ENCODE measurements at regions not wholly inside any gene's neighbourhood (a gene's known extent, or its start where the extent isn't known, plus 50 kb on each side); places are given as distances from the start of the nearest gene placed in this dataset.

GRCh38 chr3:69554576-69554975 lies 168.7 kb upstream of the FRMD4B start:
- H3K36me3 Mint-ChIP-seq (ENCODE audit: insufficient read depth, unreplicated experiment), result no peaks in the 10 kb centered on the region
- H3K27me3 Mint-ChIP-seq (ENCODE audit: insufficient read depth, unreplicated experiment), result peaks cover 7% of the 10 kb centered on the region
- H3K36me3 ChIP-seq (ENCODE audit: control insufficient read depth, insufficient read depth, low read length), result no peaks in the 10 kb centered on the region
- H3K27ac Mint-ChIP-seq (ENCODE audit: unreplicated experiment), result no peak overlapping the region
- DNase-seq, result no peak
- H3K27me3 ChIP-seq (replicated peaks; ENCODE audit: control insufficient read depth, insufficient read depth, low read length), result no peaks in the 10 kb centered on the region
- H3K9me3 Mint-ChIP-seq (ENCODE audit: unreplicated experiment), result no peaks in the 10 kb centered on the region
- no peaks in the 10 kb centered on the region for H3K9me3 ChIP-seq
- no peaks in the 10 kb centered on the region for H3K4me1 Mint-ChIP-seq (ENCODE audit: low read depth, unreplicated experiment)
- no peak overlapping the region for H3K4me3 ChIP-seq (ENCODE audit: low read depth, low read length)
- POLR2A ChIA-PET, result no interaction called here
- intact Hi-C loops (cut with micrococcal nuclease; ENCODE audit: unreplicated experiment), result no loop called here
- no peak overlapping the region for H3K4me3 Mint-ChIP-seq (ENCODE audit: unreplicated experiment)
- no peak for TF ChIP-seq CTCF (IDR thresholded peaks at IDR 0.05; ENCODE audit: insufficient read depth in 1 of 2, low read depth in 1 of 2, low read length in 1 of 2, severe bottlenecking in 1 of 2, unreplicated experiment in 1 of 2)
- CTCF ChIA-PET, result no interaction called here
- no TSS peak for BruUV-seq (replicated peaks)
- no peaks in the 10 kb centered on the region for H3K4me1 ChIP-seq

- ChIA-PET CTCF (no interaction called here), POLR2A (no interaction called here)
- H3K4me3 ChIP-seq (ENCODE audit: low read depth, low read length), result no peak overlapping the region
- H3K36me3 ChIP-seq (ENCODE audit: control insufficient read depth, insufficient read depth, low read length), result no peaks in the 10 kb centered on the region
- DNase-seq, result no peak
- BruUV-seq (replicated peaks), result no TSS peak
- no peaks in the 10 kb centered on the region for H3K9me3 ChIP-seq
- H3K27me3 Mint-ChIP-seq (ENCODE audit: insufficient read depth, unreplicated experiment), result peaks cover 7% of the 10 kb centered on the region
- no peak for TF ChIP-seq CTCF (IDR thresholded peaks at IDR 0.05; ENCODE audit: insufficient read depth in 1 of 2, low read depth in 1 of 2, low read length in 1 of 2, severe bottlenecking in 1 of 2, unreplicated experiment in 1 of 2)
- no peaks in the 10 kb centered on the region for H3K4me1 ChIP-seq
- H3K27me3 ChIP-seq (replicated peaks; ENCODE audit: control insufficient read depth, insufficient read depth, low read length), result no peaks in the 10 kb centered on the region
- H3K4me3 Mint-ChIP-seq (ENCODE audit: unreplicated experiment), result no peak overlapping the region
- no peaks in the 10 kb centered on the region for H3K4me1 Mint-ChIP-seq (ENCODE audit: low read depth, unreplicated experiment)
- intact Hi-C loops (cut with micrococcal nuclease; ENCODE audit: unreplicated experiment), result no loop called here
- no peak overlapping the region for H3K27ac Mint-ChIP-seq (ENCODE audit: unreplicated experiment)
- no peaks in the 10 kb centered on the region for H3K9me3 Mint-ChIP-seq (ENCODE audit: unreplicated experiment)
- H3K36me3 Mint-ChIP-seq (ENCODE audit: insufficient read depth, unreplicated experiment), result no peaks in the 10 kb centered on the region
These were observed 168.0 kb upstream of the FRMD4B start for GRCh38 chr3:69553888-69554287.

GRCh38 chr3:69547461-69547880 lies 161.6 kb upstream of the FRMD4B start:
- Mint-ChIP-seq H3K27ac (ENCODE audit: unreplicated experiment) (no peak overlapping the region), H3K4me1 (ENCODE audit: low read depth, unreplicated experiment) (no peaks in the 10 kb centered on the region), H3K4me3 (ENCODE audit: unreplicated experiment) (no peak overlapping the region), H3K27me3 (ENCODE audit: insufficient read depth, unreplicated experiment) (peaks cover 4% of the 10 kb centered on the region), H3K9me3 (ENCODE audit: unreplicated experiment) (no peaks in the 10 kb centered on the region), H3K36me3 (ENCODE audit: insufficient read depth, unreplicated experiment) (no peaks in the 10 kb centered on the region)
- DNase-seq, result no peak
- Histone ChIP-seq H3K36me3 (ENCODE audit: control insufficient read depth, insufficient read depth, low read length) (no peaks in the 10 kb centered on the region), H3K27me3 (replicated peaks; ENCODE audit: control insufficient read depth, insufficient read depth, low read length) (no peaks in the 10 kb centered on the region), H3K4me1 (no peaks in the 10 kb centered on the region), H3K9me3 (no peaks in the 10 kb centered on the region), H3K4me3 (ENCODE audit: low read depth, low read length) (no peak overlapping the region)
- TF ChIP-seq CTCF (IDR thresholded peaks at IDR 0.05; ENCODE audit: insufficient read depth in 1 of 2, low read depth in 1 of 2, low read length in 1 of 2, severe bottlenecking in 1 of 2, unreplicated experiment in 1 of 2), result no peak
- CTCF ChIA-PET, result no interaction called here
- intact Hi-C loops (cut with micrococcal nuclease; ENCODE audit: unreplicated experiment), result no loop called here
- POLR2A ChIA-PET, result no interaction called here
- no TSS peak for BruUV-seq (replicated peaks)
